ENCODE measurements at regions not wholly inside any gene's neighbourhood (a gene's known extent, or its start where the extent isn't known, plus 50 kb on each side); places are given as distances from the start of the nearest gene placed in this dataset.

- no peak for TF ChIP-seq POLR2A (IDR thresholded peaks at IDR 0.05)
- TF ChIP-seq, protein P1, sequence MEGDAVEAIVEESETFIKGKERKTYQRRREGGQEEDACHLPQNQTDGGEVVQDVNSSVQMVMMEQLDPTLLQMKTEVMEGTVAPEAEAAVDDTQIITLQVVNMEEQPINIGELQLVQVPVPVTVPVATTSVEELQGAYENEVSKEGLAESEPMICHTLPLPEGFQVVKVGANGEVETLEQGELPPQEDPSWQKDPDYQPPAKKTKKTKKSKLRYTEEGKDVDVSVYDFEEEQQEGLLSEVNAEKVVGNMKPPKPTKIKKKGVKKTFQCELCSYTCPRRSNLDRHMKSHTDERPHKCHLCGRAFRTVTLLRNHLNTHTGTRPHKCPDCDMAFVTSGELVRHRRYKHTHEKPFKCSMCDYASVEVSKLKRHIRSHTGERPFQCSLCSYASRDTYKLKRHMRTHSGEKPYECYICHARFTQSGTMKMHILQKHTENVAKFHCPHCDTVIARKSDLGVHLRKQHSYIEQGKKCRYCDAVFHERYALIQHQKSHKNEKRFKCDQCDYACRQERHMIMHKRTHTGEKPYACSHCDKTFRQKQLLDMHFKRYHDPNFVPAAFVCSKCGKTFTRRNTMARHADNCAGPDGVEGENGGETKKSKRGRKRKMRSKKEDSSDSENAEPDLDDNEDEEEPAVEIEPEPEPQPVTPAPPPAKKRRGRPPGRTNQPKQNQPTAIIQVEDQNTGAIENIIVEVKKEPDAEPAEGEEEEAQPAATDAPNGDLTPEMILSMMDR (IDR thresholded peaks at IDR 0.05) = no peak
These were observed 1062.2 kb upstream of the EPHA6 start for GRCh38 chr3:95752199-95752598.

Measured in body of pancreas (tissue), 4 donors.